K562 (cell line): ENCODE measurements at regions not wholly inside any gene's neighbourhood (a gene's known extent, or its start where the extent isn't known, plus 50 kb on each side); places are given as distances from the start of the nearest gene placed in this dataset.
A peak's percentile ranks its signal among the peaks of the same experiment; 100 is the strongest.
"Not testable (repeated sequence)": the region's sequence is repeated elsewhere in the genome, so short reads cannot be mapped to it uniquely, and the experiment has no call there.

Experiments
- ATAC-seq: fragments of 200-7000 bp; cut with Tn5 transposase; 3 replicates; pipeline ENCODE4 v1.9.1; 2020; ENCODE audit warnings: moderate library complexity
- BruUV-seq: library from RNA; stranded (reverse); fragments of 400-500 nt; replicated peaks from 2 replicates; lab custom pipeline; 2021; lab: Mats Ljungman, UMichigan
- CTCF ChIA-PET: fragments of 300-600 bp; formaldehyde crosslinking; extraction: SDS; loops from one replicate; lab custom pipeline; 2021; ENCODE audit warnings: low intra/inter-chr PET ratio; lab: Yijun Ruan, JAX
- POLR2A ChIA-PET: fragments of 300-600, 350-650 bp; sonication (Branson Sonifier 250); formaldehyde crosslinking; extraction: SDS; loops from one replicate; lab custom pipeline; 2021; ENCODE audit warnings: antibody characterized with exemption, inconsistent platforms; lab: Yijun Ruan, JAX
- DNase-seq, 4 experiments: peaks; one replicate each; pipeline versions ENCODE4 v3.0.0 to v3.0.0-alpha.2; 2011 to 2018; ENCODE audit warnings: low spot score in 3 of 4, mixed read lengths in 3 of 4; ENCODE audit errors: extremely low read depth in 1 of 4
- FAIRE-seq: peaks from 2 replicates; lab custom pipeline; 2011; peaks lifted over from hg19 to GRCh38; lab: Jason Lieb, UNC
- H2AFZ ChIP-seq: 2 replicates; pipeline ENCODE4 v1.6.0; 2011; ENCODE audit warnings: low read depth, low read length, control low read depth, inconsistent platforms
- H3K27ac ChIP-seq: fragments of 200-600 bp; 3 replicates; pipeline ENCODE4 v1.8.0; 2011; ENCODE audit warnings: low read depth, mild to moderate bottlenecking, control low read depth, inconsistent platforms, low read length, moderate library complexity, mixed read lengths; ENCODE audit errors: extremely low read depth
- H3K27me3 ChIP-seq, 2 experiments: fragments of 300-600 bp in 1 of 2; 2 replicates in 1 of 2; 3 replicates in 1 of 2; pipeline versions ENCODE4 v1.6.0 to v1.8.0; 2011; ENCODE audit warnings: inconsistent platforms in 2 of 2, low read length in 2 of 2, mild to moderate bottlenecking in 1 of 2, mixed read lengths in 1 of 2, moderate library complexity in 1 of 2; ENCODE audit not compliant: control insufficient read depth in 2 of 2, insufficient read depth in 2 of 2
- H3K36me3 ChIP-seq: fragments of 300-600 bp; 3 replicates; pipeline ENCODE4 v1.8.0; 2011; ENCODE audit warnings: mild to moderate bottlenecking, low read length, inconsistent platforms; ENCODE audit not compliant: control insufficient read depth, insufficient read depth
- H3K4me1 ChIP-seq, 2 experiments: fragments of 200-600 bp in 1 of 2; replicated peaks in 1 of 2; 2 replicates in 1 of 2; 3 replicates in 1 of 2; pipeline versions ENCODE4 v1.5.1 to v1.8.0; 2011; ENCODE audit warnings: inconsistent platforms in 2 of 2, low read length in 2 of 2, mild to moderate bottlenecking in 1 of 2, mixed read lengths in 1 of 2, moderate library complexity in 1 of 2; ENCODE audit not compliant: control insufficient read depth in 2 of 2, insufficient read depth in 2 of 2
- H3K4me2 ChIP-seq: 2 replicates; pipeline ENCODE4 v1.6.1; 2011; ENCODE audit warnings: low read length, control low read depth, inconsistent platforms, mixed read lengths; ENCODE audit not compliant: insufficient read depth
- H3K4me3 ChIP-seq: fragments of 200-600 bp; sonication (generic), shearing (Covaris generic); 2 replicates; pipeline ENCODE4 v1.5.1; 2016; ENCODE audit warnings: control low read depth, inconsistent platforms
- H3K79me2 ChIP-seq: fragments of 200-600 bp; 3 replicates; pipeline ENCODE4 v1.8.0; 2011; ENCODE audit warnings: low read length, inconsistent platforms; ENCODE audit not compliant: control insufficient read depth, insufficient read depth
- H3K9ac ChIP-seq, 2 experiments: 2 replicates each; pipeline versions ENCODE4 v1.6.0 to v1.6.1; 2011; ENCODE audit warnings: low read depth in 2 of 2, low read length in 2 of 2, control low read depth in 1 of 2, inconsistent platforms in 1 of 2, mild to moderate bottlenecking in 1 of 2, mixed read lengths in 1 of 2; ENCODE audit not compliant: insufficient read depth in 1 of 2
- H3K9me1 ChIP-seq: one replicate; pipeline ENCODE4 v1.6.0; 2011; ENCODE audit warnings: inconsistent platforms, mild to moderate bottlenecking, low read length, moderate library complexity; ENCODE audit not compliant: control insufficient read depth, insufficient read depth
- H3K9me3 ChIP-seq: replicated peaks from 2 replicates; pipeline ENCODE4 v1.5.1; 2011; ENCODE audit warnings: low read depth, low read length, inconsistent platforms; ENCODE audit not compliant: control insufficient read depth, insufficient read depth
- H4K20me1 ChIP-seq: replicated peaks from 2 replicates; pipeline ENCODE4 v1.6.1; 2011; ENCODE audit warnings: low read length, inconsistent platforms, mixed read lengths; ENCODE audit not compliant: control insufficient read depth, insufficient read depth
- ARNT ChIP-seq, 2 experiments: fragments of 450-650 bp; IDR thresholded peaks; 2 replicates each; pipeline ENCODE4 v1.6.1; 2016; ENCODE audit warnings: mild to moderate bottlenecking in 1 of 2
- C11orf30 ChIP-seq: fragments of 450-650 bp; IDR thresholded peaks from 2 replicates; pipeline ENCODE4 v1.6.1; 2016; ENCODE audit warnings: low read depth, mild to moderate bottlenecking
- MAFG ChIP-seq: fragments of 450-650 bp; conservative IDR thresholded peaks from 2 replicates; pipeline ENCODE4 v1.6.1; 2016; ENCODE audit warnings: missing genetic modification characterization, missing compliant biosample characterization
- NFRKB ChIP-seq: fragments of 450-650 bp; IDR thresholded peaks from 2 replicates; pipeline ENCODE4 v1.6.1; 2016; ENCODE audit warnings: low read depth
- POLR2AphosphoS5 ChIP-seq: IDR thresholded peaks from 2 replicates; pipeline ENCODE4 v1.6.1; 2011; ENCODE audit warnings: mild to moderate bottlenecking, low read depth, low read length, moderate library complexity; ENCODE audit not compliant: control insufficient read depth, insufficient read depth
- PPARD ChIP-seq: fragments of 250-450 bp; sonication (Bioruptor Pico); IDR thresholded peaks from 2 replicates; pipeline ENCODE4 v1.8.0; 2022; ENCODE audit warnings: inconsistent platforms, mild to moderate bottlenecking, moderate library complexity
- ZNF140 ChIP-seq: fragments of 250-450 bp; sonication (Bioruptor Pico); IDR thresholded peaks from 2 replicates; pipeline ENCODE4 v1.8.0; 2021; ENCODE audit warnings: moderate library complexity, mild to moderate bottlenecking, inconsistent platforms
- ZZZ3 ChIP-seq: fragments of 450-650 bp; IDR thresholded peaks from 2 replicates; pipeline ENCODE4 v1.6.1; 2016; ENCODE audit warnings: antibody characterized with exemption, mild to moderate bottlenecking, moderate library complexity
- WGBS: fragments of 100-300 bp; shearing (Covaris generic); methylation state at CpG from one replicate; pipeline ENCODE4 v1.1.6; 2016; ENCODE audit warnings: low coverage, mixed read lengths; ENCODE audit not compliant: insufficient coverage; ENCODE audit errors: missing lambda C conversion rate; 5-methylcytosine and 5-hydroxymethylcytosine counted together
- in situ Hi-C: fragments of 300-500 bp; cut with MboI; formaldehyde crosslinking; loops from 4 replicates; pipeline ENCODE4 v1.15.0; 2018; ENCODE audit warnings: inconsistent platforms, mixed read lengths
- intact Hi-C: fragments of 100-400 bp; cut with micrococcal nuclease; formaldehyde crosslinking; loops from 2 replicates; pipeline ENCODE4 v1.14.2; 2022
- TF ChIP-seq, protein P1 (sequence below): fragments of 450-650 bp; IDR thresholded peaks from 2 replicates; pipeline ENCODE4 v1.6.1; 2016; ENCODE audit warnings: low read depth
- TF ChIP-seq, protein P2 (sequence below): sonication (generic); formaldehyde crosslinking; IDR thresholded peaks from 2 replicates; pipeline ENCODE4 v1.8.0; 2022; ENCODE audit warnings: mild to moderate bottlenecking, missing genetic modification reagents

DNA sequence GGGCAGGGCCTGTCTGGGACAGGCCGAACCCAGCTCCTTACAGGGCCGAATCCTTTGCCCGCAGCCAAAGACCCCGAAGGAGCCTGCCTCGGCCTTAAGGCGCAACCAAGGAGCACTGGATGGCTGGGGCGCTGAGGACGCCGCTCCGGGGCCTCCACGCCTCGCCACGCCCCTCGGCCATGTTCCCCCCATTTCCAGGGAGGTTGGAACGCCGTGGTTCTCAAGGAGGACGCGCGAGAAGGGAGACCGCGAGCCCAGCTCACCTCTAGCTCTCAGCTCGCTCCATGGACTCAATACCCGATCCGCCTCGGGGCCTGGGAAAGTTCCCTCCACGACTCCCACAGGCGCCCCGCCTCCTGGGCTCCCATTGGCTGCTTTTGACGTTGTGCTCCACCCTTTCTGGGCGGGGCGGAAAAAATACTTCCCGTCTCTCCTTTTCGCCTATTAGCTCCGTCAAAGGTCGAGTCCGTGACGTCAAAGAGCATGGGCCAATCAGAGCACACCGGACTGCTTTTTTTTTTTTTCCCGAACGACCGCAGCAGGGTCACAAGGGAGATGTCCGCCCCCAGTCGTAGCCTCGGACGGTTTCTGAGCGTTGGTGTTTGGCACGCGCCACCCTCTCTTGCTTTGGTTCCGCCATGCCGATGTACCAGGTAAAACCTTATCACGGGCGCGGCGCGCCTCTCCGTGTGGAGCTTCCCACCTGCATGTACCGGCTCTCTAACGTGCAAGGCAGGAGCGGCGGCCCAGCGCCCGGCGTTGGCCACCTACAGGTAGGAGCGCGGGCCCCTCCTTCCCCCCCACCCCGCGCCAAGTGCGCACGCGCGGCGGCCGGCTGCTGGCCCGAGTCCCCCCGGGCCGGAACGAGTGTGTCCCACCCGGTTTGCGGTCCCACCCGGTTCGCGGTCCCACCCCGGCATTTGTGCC is 305.7 kb downstream of the TYW1 start (continued):
- TF ChIP-seq, protein P1, sequence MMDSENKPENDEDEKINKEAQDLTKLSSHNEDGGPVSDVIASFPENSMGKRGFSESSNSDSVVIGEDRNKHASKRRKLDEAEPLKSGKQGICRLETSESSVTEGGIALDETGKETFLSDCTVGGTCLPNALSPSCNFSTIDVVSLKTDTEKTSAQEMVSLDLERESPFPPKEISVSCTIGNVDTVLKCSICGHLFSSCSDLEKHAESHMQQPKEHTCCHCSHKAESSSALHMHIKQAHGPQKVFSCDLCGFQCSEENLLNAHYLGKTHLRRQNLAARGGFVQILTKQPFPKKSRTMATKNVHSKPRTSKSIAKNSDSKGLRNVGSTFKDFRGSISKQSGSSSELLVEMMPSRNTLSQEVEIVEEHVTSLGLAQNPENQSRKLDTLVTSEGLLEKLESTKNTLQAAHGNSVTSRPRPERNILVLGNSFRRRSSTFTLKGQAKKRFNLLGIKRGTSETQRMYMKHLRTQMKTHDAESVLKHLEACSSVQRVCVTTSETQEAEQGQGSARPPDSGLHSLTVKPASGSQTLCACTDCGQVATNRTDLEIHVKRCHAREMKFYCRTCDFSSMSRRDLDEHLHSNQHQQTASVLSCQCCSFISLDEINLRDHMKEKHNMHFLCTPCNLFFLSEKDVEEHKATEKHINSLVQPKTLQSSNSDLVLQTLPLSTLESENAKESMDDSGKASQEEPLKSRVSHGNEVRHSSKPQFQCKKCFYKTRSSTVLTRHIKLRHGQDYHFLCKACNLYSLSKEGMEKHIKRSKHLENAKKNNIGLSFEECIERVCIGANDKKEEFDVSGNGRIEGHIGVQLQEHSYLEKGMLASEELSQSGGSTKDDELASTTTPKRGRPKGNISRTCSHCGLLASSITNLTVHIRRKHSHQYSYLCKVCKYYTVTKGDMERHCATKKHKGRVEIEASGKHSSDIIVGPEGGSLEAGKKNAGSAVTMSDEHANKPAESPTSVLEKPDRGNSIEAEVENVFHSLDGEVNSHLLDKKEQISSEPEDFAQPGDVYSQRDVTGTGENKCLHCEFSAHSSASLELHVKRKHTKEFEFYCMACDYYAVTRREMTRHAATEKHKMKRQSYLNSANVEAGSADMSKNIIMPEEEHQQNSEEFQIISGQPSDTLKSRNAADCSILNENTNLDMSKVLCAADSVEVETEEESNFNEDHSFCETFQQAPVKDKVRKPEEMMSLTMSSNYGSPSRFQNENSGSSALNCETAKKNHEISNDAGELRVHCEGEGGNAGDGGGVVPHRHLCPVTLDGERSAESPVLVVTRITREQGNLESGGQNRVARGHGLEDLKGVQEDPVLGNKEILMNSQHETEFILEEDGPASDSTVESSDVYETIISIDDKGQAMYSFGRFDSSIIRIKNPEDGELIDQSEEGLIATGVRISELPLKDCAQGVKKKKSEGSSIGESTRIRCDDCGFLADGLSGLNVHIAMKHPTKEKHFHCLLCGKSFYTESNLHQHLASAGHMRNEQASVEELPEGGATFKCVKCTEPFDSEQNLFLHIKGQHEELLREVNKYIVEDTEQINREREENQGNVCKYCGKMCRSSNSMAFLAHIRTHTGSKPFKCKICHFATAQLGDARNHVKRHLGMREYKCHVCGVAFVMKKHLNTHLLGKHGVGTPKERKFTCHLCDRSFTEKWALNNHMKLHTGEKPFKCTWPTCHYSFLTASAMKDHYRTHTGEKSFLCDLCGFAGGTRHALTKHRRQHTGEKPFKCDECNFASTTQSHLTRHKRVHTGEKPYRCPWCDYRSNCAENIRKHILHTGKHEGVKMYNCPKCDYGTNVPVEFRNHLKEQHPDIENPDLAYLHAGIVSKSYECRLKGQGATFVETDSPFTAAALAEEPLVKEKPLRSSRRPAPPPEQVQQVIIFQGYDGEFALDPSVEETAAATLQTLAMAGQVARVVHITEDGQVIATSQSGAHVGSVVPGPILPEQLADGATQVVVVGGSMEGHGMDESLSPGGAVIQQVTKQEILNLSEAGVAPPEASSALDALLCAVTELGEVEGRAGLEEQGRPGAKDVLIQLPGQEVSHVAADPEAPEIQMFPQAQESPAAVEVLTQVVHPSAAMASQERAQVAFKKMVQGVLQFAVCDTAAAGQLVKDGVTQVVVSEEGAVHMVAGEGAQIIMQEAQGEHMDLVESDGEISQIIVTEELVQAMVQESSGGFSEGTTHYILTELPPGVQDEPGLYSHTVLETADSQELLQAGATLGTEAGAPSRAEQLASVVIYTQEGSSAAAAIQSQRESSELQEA, result no peak
- no peak for TF ChIP-seq ARNT (IDR thresholded peaks at IDR 0.05)
- peak; percentile 86 for TF ChIP-seq C11orf30
- TF ChIP-seq ZZZ3, result no peak
- no peak for TF ChIP-seq ZNF140 (CRISPR knock-in tag)
- peak; percentile 73; the same call in 1 of the 2 replicates for TF ChIP-seq NFRKB
- no peak for TF ChIP-seq MAFG (tag)
- no peak for TF ChIP-seq PPARD (CRISPR knock-in tag)
- TF ChIP-seq POLR2AphosphoS5, result peak; percentile 91
- TF ChIP-seq, protein P2, sequence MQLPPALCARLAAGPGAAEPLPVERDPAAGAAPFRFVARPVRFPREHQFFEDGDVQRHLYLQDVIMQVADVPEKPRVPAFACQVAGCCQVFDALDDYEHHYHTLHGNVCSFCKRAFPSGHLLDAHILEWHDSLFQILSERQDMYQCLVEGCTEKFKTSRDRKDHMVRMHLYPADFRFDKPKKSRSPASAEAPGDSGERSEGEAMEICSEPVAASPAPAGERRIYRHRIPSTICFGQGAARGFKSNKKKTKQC, result no peak

DNA sequence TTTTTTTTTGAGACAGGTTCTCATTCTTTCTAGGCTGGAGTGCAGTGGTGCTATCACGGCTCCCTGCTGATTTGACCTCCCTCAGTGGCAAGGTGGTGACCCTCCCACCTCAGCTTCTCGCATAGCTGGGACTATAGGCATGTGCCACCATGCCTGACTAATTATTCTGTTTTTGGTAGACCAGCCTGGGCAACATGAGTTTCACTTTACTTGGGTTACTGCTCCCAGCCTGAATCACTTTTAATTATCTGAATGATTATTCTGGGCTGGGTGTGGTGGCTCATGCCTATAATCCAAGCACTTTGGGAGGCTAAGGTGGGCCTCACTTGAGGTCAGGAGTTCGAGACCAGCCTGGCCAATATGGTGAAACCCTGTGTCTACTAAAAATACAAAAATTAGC is 308.2 kb downstream of the TYW1 start:
- Histone ChIP-seq H3K9ac (peak overlapping the region in 1 of 2 experiments; percentile 51; a peak in 1 of 4 replicates), H3K4me1 (peaks cover 0 to 15% of the 10 kb centered on the region in 2 experiments; a peak in 1 of 5 replicates), H3K36me3 (peaks cover 58% of the 10 kb centered on the region), H3K79me2 (peaks cover 52% of the 10 kb centered on the region)
- H2AFZ ChIP-seq, H3K9me3 ChIP-seq, H3K4me2 ChIP-seq, in situ Hi-C loops, POLR2A ChIA-PET, FAIRE-seq, H3K27me3 ChIP-seq, H3K27ac ChIP-seq, BruUV-seq, H3K4me3 ChIP-seq, ATAC-seq, H3K9me1 ChIP-seq, intact Hi-C loops, H4K20me1 ChIP-seq, CTCF ChIA-PET, DNase-seq: not testable (repeated sequence)
- 86% methylated on average over 3 of the region's 3 CpGs for WGBS
